HG03460 (cell line): ENCODE measurements at regions not wholly inside any gene's neighbourhood (a gene's known extent, or its start where the extent isn't known, plus 50 kb on each side); places are given as distances from the start of the nearest gene placed in this dataset.

ENCODE experiments used
- ATAC-seq: cut with Tn5 transposase; IDR thresholded peaks from one replicate; pipeline ENCODE4 v1.9.1; 2021; ENCODE audit not compliant: unreplicated experiment

DNA sequence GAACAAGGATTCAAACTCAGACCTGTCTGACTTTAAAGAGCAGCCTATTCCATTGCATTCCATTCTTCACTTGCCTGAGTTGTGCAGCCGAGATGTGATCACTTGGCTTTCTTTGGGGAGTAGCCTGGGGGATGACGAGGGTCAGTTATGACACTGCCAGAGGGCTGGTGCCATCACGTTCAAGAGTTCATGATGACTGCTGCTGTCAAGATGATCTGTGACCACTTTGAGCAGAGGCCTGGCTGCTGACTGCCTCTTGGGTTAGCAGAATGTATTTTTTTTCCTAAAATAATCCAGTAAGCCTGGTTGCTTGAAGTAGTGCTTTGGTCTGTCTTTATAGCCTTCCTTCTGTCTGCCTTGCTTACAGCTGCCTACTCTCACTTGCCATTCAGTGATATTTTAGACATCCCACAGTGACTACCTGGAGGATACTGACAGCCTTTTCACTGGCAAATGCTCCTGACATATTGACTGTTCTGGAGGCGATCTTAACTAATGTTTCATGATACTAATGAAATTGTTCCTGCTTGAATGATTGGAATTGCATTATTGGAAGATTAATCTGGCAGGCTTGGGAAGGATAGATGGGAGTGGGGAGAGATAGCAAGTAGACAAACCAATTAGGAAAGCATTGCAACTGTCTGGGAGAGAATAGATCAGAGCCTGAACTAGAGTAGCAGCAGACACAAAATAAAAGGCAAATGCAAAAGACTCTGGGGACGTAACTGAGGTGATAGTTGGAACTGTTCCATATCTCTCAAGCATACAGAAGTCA, 221.6 kb upstream of the LCORL start:
- ATAC-seq = no peak

DNA sequence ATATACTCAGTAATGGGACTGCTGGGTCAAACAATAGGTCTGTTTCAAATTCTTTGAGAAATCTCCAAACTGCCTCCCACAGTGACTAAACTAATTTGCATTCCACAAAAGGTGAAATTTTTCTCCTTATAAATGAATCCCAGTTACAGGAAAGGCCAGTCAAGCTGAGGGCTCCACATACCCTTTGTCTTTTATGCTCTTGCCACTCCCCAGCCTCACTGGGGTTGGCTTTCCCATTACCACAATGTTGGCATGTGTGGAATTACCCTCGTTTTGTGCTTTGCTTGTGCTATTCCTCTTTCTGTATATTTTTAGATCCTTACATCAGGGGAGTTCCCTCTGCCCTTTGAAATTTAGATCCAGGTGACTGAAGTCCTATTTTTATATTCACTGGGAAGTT, 220.2 kb upstream of the LCORL start:
- ATAC-seq = no peak

DNA sequence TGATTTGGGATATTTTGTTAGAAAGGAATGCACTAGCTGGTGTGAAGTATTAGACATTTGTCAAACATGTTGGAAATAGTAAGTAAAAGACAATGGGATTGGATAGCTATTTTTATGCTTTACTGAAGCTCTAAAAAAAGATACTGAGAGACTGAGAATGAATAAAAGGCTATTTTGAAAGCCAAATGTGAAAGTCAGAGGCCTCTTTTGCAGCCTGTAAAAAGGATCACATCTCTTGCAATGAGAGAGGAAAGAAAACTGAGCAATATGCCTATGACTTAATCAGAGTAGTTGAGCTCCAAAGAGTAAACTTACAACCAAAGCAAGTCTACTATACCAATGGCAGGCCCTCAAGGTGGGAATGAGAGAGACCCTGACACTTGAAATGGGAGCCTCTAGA, 212.6 kb upstream of the LCORL start:
- no peak for ATAC-seq

DNA sequence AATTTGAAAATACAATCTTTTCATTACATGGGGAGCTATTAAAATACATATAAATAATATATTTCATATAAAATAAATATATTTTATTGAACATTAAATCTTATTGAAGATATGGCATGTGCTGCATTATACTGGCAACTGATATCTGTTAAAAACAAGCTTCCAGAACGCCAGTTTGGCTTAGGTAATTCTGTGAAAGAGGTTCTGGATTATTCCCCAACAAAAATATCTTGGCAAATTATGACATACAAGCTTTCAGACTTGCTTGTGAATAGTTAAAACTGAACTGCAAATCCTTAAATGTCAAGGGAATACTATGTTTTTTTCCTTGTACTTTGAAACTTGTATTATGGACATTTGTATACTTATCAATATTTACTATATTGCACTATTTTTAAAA, 210.2 kb upstream of the LCORL start:
- ATAC-seq = no peak

DNA sequence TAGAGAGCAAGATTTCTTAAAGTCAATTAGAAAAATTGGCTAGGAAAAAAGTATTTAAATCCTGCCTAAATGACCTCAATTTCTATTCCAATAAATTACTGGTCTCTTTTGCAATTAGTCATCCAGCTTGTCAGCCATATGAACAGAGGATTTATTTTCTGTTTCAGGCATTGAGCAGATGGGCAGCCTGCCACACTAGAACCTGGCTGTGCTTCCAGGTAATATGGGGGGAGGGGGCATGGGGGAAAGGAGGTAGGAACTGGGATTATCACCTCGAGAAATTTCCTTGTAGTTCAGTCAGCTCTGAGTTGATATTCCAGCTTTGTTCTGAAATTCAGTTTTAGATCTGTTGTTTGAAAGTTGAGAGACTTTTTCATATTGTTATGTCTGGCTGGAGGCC, 206.3 kb upstream of the LCORL start:
- no peak for ATAC-seq

DNA sequence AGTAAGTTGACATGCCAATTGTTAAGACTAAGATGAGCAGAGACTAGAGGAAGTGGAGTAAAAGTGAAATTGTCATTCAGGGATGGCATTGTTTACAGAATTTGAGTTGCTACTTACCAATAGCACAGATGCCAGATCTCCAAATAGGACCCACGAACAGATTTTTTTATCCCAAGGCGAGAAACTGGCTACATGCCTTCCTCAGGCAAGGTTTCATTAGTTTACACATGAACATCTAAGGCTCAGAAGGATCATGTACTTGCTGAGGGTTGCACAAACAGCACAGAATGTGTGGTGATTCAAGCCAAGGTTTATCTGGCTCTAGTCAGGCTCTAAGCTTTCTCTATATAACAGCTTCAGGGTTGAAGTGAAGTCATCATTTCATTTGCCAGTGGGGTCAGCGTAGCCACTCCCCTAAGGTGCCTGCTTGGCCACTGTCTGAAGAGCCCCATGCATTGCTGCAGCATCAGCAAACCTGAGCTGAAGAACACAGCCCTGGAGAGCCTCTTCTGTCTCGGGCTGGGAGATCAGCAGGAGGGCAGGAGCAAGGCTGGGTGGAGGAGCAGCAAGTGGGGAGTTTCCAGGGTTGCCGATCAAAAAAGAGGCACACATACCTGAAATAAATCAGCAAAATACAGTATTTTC, 193.0 kb upstream of the LCORL start:
- ATAC-seq = no peak

DNA sequence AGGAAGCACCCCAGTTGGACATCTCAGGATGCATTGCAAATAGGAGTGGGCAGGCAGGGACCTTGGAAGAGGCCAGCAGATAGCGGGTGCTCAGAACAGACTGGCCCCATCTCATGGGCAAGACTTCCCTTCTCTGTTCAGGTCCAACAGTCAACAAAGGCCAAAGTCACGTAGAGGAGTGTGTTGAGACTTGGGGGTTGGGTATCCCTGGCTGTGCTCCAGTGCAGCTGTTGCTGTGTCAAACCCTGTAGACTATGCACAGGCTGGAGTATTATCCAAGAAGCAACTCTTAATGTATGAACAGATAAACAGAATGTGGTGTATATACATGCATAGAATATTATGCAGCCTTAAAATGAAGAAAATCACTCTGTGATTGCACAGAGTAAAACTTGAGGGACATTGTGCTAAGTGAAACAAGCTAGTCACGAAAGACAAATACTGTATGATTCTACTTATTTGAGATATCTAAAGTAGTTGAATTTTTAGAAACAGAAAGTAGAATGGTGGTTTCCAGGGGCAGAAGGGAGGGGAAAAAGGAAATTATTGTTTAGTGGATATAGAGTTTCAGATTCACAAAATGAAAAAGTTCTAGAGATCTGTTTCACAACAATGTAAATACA, 192.1 kb upstream of the LCORL start:
- no peak for ATAC-seq

DNA sequence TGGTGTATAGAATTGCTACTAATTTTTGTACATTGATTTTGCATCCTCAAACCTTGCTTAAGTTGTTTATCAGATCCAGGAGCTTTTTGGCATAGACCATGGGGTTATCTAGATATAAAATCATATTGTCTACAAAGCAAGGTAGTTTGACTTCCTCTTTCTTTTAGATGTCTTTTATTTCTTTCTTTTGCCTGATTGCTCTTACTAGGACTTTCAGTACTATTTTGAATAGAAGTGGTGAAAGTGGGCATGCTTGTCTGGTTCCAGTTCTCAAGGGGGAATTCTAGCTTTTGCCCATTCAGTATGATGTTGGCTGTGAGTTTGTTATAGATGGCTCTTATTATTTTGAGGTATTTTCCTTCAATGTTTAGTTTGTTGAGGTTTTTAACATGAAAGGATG, 187.9 kb upstream of the LCORL start:
- ATAC-seq = peak; percentile 62

DNA sequence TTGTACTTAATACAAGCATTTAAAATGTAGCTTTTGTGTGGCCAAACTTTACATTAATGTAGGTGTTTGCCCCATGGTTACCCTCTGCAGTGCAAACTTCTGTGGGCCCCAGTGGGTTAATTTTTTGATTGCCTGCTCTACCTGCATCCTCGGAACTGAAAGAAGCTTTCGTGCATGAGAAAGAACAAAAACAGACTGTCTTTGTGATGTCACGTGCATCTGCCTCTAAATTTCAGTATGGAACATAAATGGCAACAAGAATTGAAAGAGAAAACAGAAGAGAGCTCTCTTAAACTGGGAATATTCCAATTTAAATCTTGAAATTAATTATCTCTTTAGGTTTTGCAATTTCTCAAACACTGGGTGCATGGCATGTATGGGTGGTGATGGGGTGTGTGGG, 182.4 kb upstream of the LCORL start:
- no peak for ATAC-seq

DNA sequence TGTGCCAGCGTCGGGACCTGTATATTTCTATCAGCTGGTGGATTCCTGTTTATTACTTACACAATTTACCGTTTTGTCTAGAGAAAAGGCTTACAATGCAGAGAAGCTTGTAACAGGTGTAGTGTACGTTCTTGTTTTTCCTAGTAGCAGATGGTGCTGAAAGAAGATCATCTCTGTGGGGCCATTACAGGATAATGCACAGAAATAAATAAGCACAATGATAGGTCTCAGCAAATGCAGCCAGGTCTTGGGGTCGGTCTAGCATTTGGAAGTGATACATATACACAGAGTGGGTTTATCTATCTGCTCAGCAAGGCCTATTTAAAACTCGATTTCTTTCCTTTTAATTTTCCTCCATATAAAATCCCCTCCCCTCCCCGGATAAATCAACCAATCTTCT, 180.9 kb upstream of the LCORL start:
- ATAC-seq = no peak

DNA sequence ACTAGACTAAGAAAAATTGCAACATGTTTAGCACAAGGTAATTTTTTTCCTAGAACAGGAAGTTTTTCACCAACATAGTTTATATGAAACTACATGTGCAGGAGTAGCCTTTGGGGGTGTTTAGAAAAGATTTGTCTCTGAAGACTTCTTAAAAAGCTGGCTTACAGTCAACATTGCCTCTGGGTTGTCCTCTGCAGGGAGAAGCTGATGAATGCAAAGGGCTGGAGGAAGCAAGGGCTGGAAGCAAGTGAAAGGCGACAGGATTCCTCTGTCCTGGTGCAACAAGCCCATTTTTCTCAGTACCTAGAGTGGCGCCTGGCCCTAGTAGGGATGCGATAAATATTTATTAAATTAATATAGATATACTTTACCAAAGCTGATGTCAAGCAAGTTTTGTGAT, 180.3 kb upstream of the LCORL start:
- no peak for ATAC-seq

DNA sequence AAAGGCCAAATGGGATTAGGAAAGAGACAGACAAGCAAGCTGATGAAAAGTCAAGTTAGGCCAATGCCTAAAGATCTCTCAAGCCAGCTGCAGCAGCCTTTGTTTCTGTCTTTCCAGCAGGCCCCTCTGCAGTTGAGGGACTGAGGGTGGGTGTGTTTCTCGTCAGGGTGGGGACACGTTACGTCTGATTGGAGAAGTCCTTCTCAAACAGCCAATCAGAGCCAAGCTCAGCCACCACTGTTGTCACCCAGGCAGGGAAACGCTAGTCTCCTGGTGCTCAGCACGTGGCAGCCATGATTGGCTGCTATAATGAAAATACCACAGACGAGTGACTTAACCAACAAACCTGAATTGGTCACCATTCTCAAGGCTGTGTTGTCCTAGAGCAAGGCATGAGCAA, 177.1 kb upstream of the LCORL start:
- ATAC-seq = no peak

DNA sequence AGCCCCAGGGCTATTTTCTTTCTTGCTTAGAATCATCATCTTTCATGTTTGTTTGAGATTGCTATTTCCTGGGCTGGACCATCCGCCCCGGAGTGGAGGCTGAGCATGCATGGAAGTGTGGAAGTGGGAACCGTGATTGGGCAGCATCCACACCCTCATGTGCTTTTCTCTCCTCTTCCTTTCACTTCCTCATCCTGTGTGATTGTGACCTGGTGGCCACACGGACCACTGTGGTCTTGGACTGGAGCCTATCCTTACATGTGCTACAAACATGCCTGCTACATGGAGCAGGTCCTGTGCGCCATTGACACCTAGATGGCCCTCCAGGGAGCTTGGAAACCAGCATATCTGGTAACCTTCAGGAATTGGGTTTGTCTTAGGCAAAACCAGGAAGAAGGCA, 175.9 kb upstream of the LCORL start:
- ATAC-seq = no peak

DNA sequence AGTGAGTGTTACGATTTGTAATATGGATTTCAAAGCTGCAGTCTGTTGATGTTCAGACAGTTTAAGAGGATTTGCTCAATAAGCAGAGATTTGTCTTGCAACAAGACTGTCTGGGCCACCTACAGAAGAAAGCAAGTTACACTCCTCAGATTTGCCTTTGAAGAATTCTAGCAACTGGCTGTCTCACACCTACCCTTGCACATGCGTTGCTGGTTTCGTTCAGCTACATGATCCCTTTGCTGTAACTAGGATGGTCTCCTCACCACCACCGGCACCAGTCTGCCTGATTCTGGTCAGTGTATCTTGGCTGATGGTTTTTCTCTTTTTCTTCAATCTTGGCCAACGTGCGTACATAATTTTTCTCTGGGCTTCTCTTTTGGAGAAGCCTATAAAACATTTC, 172.7 kb upstream of the LCORL start:
- no peak for ATAC-seq

DNA sequence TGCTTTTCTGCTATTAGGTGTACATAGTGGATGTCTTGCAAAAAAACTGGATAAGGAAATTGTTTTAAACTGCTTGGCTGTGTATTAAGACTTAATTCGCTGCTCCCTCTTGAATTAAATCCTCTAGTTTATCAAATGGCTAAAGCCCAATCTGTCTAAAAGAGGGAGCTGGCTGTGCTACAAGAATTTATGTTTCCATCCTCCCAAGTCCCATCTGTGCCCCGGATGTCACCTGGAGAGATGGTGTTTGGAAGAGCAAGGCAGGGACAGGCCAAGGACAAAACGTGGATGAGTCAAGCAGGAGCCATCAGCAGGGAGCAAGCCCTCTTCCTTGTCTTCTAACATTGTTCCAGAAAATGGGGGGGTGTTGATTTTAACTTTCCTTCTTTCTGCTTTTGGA, 171.3 kb upstream of the LCORL start:
- ATAC-seq = no peak

DNA sequence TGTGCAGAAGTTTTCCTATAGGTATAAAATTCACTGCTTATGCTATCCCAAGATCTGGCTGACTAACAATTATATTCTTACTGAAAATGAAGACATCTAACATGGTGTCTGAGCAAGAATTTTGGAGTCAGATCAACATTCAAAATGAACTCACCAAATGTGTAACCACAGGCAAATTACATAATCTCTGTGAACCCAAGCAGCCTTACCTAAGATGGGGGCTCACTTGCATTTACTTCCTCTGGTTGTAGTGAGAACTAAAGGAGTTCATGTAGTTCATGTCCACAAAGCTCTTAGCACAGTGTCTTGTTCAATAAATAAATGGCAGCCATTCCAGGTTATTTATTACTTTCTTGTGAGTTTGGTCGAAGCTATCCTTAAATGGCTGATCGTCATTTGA, 163.9 kb upstream of the LCORL start:
- ATAC-seq = no peak

DNA sequence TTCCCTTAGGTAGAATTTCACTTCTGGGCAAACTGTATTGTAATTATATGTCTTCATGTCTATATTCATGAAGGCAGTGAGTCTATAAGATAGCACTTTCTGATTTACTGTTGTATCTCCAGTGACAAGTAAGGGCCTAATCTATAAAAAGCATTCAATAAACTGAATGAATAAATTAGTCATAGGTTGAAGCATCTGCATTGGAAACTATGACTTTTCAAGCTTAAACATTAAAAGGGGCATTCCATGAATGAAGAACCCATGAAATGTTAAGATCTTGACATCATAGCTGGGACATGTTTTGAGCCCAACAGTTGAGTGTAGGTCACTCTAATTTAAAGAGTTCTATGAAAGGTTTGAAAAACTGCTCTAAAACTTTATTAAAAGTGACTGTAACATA, 159.3 kb upstream of the LCORL start:
- ATAC-seq = peak; percentile 61

DNA sequence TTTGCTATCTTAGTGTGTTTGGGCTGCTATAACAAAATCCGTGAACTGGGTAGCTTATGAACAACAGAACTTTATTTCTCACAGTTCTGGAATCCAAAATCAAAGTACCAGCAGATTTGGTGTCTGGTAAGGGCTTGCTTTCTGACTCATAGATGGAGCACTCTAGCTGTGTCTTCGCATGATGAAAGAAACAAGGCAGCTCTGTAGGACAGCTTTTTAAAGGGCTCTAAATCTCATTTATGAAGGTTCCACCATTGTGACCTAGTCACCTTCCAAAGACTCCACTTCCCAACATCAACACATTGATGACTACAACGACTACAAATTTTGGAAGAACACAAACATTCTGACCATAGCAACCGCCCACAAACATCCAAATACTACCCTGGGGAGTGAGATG, 158.6 kb upstream of the LCORL start:
- no peak for ATAC-seq

DNA sequence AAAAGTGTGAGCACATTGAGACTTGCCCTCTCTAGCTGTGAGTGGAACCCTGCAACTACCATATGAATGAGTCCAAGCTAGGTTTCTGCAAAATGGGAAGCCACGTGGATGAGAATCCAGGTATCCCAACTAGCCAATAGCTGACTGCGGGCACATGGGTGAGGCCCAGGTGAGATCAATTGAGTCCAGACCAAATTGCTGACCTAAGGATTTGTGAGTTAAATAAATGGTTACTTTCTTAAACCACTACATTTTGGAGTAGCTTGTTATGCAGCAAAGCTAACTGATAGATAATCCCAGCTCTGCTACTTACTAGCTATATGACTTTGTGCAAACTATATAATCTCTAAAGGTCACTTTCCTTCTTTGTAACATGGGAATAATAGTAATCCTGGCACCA, 150.3 kb upstream of the LCORL start:
- no peak for ATAC-seq

DNA sequence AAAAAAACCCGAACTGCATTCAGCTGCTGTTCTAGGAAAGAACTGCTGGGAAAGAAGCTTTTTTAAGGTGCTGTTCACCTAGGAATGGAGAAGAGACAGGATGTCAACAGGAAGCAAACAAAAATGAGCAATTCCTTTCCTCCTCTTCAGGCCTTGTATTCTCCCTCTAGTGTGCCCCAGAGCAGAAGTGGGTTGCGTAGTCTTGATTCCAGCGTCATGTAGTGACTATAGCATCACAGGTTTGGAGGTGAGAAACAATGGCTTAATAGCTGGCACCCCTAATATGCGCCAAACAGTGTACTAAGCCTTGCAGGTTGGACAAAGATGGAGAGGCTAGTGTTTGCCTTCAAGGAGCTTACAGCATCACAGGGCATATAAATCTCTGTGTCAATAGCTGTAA, 146.3 kb upstream of the LCORL start:
- ATAC-seq = no peak

DNA sequence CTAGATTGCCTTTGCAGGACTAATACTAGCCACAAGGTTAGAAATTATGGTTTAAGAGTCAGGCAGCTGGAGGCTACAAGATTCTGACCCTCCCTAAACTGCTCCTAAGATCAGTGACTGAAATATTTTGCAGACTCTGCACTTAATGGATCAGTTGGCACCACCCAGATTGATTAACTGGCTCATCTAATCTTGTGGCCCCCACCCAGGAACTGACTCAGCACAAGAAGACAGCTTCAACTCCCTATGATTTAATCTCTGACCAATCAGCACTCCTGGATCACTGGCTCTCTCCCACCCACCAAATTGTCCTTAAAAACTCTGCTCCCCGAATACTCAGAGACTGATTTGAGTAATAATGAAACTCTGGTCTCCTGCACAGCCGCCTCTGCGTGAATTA, 145.4 kb upstream of the LCORL start:
- no peak for ATAC-seq

DNA sequence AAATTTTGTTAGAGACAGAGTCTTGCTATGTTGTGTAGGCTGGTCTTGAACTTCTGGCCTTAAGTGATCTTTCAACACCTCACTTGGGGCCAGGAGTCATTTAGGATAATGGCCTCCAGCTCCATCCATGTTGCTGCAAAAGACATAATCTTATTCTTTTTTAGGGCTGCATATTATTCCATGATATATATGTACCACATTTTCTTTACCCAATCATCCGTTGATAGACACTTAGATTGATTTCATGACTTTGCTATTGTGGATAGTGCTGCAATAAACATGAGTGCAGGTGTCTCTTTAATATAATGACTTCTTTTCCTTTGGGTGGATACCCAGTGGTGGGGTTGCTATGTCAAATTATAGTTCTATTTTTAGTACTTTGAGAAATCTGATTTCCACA, 140.9 kb upstream of the LCORL start:
- no peak for ATAC-seq
